CD4-positive, alpha-beta memory T cell (primary cell): ENCODE measurements at regions not wholly inside any gene's neighbourhood (a gene's known extent, or its start where the extent isn't known, plus 50 kb on each side); places are given as distances from the start of the nearest gene placed in this dataset.

Experiments used
- CTCF ChIA-PET: fragments of 350-600 bp; sonication (Branson Sonifier 250); formaldehyde crosslinking; loops from one replicate; lab custom pipeline; 2021; ENCODE audit warnings: inconsistent platforms; ENCODE audit not compliant: partially characterized antibody; lab: Charles Lee
- POLR2A ChIA-PET: fragments of 350-600 bp; sonication (Branson Sonifier 250); formaldehyde crosslinking; loops from one replicate; lab custom pipeline; 2021; ENCODE audit not compliant: partially characterized antibody; lab: Charles Lee
- DNase-seq, 5 donors: peaks; one replicate each; pipeline versions ENCODE4 v3.0.0 to v3.0.0-alpha.2; 2020 to 2022; ENCODE audit warnings: mixed read lengths in 1 of 5
- H3K27ac ChIP-seq: one replicate; pipeline ENCODE4 v1.7.0; 2013; ENCODE audit warnings: low read depth, low read length
- H3K27me3 ChIP-seq: 2 replicates; pipeline ENCODE4 v1.7.0; 2013; ENCODE audit warnings: mild to moderate bottlenecking, low read length, moderate library complexity; ENCODE audit not compliant: insufficient read depth
- H3K36me3 ChIP-seq: 2 replicates; pipeline ENCODE4 v1.7.0; 2013; ENCODE audit warnings: mild to moderate bottlenecking, low read length, moderate library complexity; ENCODE audit not compliant: insufficient read depth
- H3K4me1 ChIP-seq: 2 replicates; pipeline ENCODE4 v1.7.0; 2013; ENCODE audit warnings: mild to moderate bottlenecking, low read length, moderate library complexity; ENCODE audit not compliant: insufficient read depth
- H3K4me3 ChIP-seq, 2 donors: one replicate each; pipeline ENCODE4 v1.7.0; 2013; ENCODE audit warnings: low read length in 2 of 2, mild to moderate bottlenecking in 1 of 2
- H3K9me3 ChIP-seq, 2 donors: one replicate each; pipeline ENCODE4 v1.7.0; 2013; ENCODE audit warnings: low read length in 2 of 2, control low read depth in 1 of 2; ENCODE audit not compliant: control insufficient read depth in 1 of 2
- H3K27ac Mint-ChIP-seq, 7 donors: one replicate each; pipeline ENCODE4 v1.8.0; 2020 to 2021; ENCODE audit warnings: mixed read lengths in 7 of 7, mild to moderate bottlenecking in 6 of 7, inconsistent platforms in 3 of 7, moderate library complexity in 3 of 7
- H3K27me3 Mint-ChIP-seq, 2 donors: one replicate each; pipeline ENCODE4 v1.8.0; 2020 to 2021; ENCODE audit warnings: mixed read lengths in 2 of 2
- H3K36me3 Mint-ChIP-seq, 2 donors: one replicate each; pipeline ENCODE4 v1.8.0; 2020 to 2021; ENCODE audit warnings: mixed read lengths in 2 of 2, inconsistent platforms in 1 of 2, mild to moderate bottlenecking in 1 of 2
- H3K4me1 Mint-ChIP-seq, 4 donors: one replicate each; pipeline ENCODE4 v1.8.0; 2020 to 2021; ENCODE audit warnings: mixed read lengths in 4 of 4, mild to moderate bottlenecking in 1 of 4
- H3K4me3 Mint-ChIP-seq, 8 donors: one replicate each; pipeline ENCODE4 v1.8.0; 2020 to 2021; ENCODE audit warnings: mixed read lengths in 8 of 8, mild to moderate bottlenecking in 7 of 8, moderate library complexity in 6 of 8, inconsistent platforms in 3 of 8
- H3K9me3 Mint-ChIP-seq, 8 donors: one replicate each; pipeline ENCODE4 v1.8.0; 2020 to 2021; ENCODE audit warnings: mixed read lengths in 8 of 8, mild to moderate bottlenecking in 5 of 8, inconsistent platforms in 3 of 8, moderate library complexity in 1 of 8
- intact Hi-C: fragments of 100-400 bp; cut with micrococcal nuclease; formaldehyde crosslinking; loops from one replicate; pipeline ENCODE4 v1.15.1; 2023

- H3K9me3 Mint-ChIP-seq = no peaks in the 10 kb centered on the region
These were observed 94.1 kb downstream of the YTHDF1 start for GRCh38 chr20:63121749-63122405.

DNA sequence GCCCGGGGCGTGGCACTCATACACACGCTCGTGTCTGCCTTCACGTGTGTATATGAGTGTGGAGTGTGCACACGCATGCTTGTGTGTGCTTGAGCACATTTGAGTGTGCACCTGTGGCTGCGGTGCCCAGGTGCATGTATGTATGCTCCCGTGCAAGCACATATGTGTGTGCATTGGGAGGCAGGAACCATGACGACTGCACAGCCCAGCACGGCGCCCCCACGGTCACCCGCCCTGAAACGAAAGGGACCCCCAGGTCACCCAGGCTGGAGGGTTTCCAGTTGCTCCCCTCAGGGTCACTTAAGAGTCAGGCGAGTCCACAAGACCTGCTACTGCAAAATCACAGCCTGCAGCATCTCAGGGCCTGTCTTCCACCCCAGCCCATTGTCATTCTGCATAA, 94.7 kb downstream of the YTHDF1 start:
- Histone ChIP-seq H3K4me1 (no peaks in the 10 kb centered on the region), H3K9me3 (no peaks in the 10 kb centered on the region), H3K27me3 (no peaks in the 10 kb centered on the region), H3K27ac (no peak overlapping the region), H3K36me3 (no peaks in the 10 kb centered on the region), H3K4me3 (no peak overlapping the region)
- Mint-ChIP-seq H3K9me3 (no peaks in the 10 kb centered on the region), H3K27ac (no peak overlapping the region), H3K4me1 (no peaks in the 10 kb centered on the region), H3K4me3 (no peak overlapping the region), H3K27me3 (peaks cover 10 to 27% of the 10 kb centered on the region in 2 donors), H3K36me3 (no peaks in the 10 kb centered on the region)
- ChIA-PET CTCF (no interaction called here), POLR2A (no interaction called here)
- no peak for DNase-seq
- intact Hi-C loops = no loop called here

More at GRCh38 chr20:63121749-63122405, 94.1 kb downstream of the YTHDF1 start:
- Mint-ChIP-seq H3K27ac (no peak overlapping the region), H3K36me3 (no peaks in the 10 kb centered on the region), H3K27me3 (peaks cover 11 to 29% of the 10 kb centered on the region in 2 donors), H3K4me1 (no peaks in the 10 kb centered on the region), H3K4me3 (no peak overlapping the region)
- no peaks in the 10 kb centered on the region for H3K9me3 ChIP-seq
- no peaks in the 10 kb centered on the region for H3K27me3 ChIP-seq
- H3K4me1 ChIP-seq = no peaks in the 10 kb centered on the region
- no peak overlapping the region for H3K4me3 ChIP-seq
- POLR2A ChIA-PET = no interaction called here
- H3K36me3 ChIP-seq = no peaks in the 10 kb centered on the region
- intact Hi-C loops = no loop called here
- no peak overlapping the region for H3K27ac ChIP-seq
- no peak for DNase-seq
- CTCF ChIA-PET = no interaction called here

DNA sequence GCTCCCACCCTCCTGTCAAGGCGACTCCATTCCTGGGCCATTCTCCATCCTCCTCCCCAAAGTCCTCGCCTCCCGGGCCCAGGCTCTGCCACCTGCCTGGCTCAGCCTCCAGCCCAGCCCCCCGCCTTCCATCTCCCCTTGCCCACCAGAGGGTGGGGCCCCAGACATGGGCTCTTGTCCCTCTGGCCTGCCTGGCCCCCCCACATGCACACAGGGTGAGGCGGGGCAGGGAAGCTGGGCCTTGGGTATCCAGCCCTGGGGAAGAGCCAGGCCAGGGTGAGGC, 95.2 kb downstream of the YTHDF1 start:
- H3K4me3 Mint-ChIP-seq = no peak overlapping the region
- no peaks in the 10 kb centered on the region for H3K4me1 Mint-ChIP-seq
- CTCF ChIA-PET = no interaction called here
- no peak for DNase-seq
- no peaks in the 10 kb centered on the region for H3K9me3 ChIP-seq
- intact Hi-C loops = no loop called here
- POLR2A ChIA-PET = no interaction called here
- H3K36me3 ChIP-seq = no peaks in the 10 kb centered on the region
- H3K27ac Mint-ChIP-seq = no peak overlapping the region
- H3K27ac ChIP-seq = no peak overlapping the region
- no peak overlapping the region for H3K4me3 ChIP-seq
- peaks cover 12 to 31% of the 10 kb centered on the region in 2 donors for H3K27me3 Mint-ChIP-seq
- no peaks in the 10 kb centered on the region for H3K36me3 Mint-ChIP-seq
- no peaks in the 10 kb centered on the region for H3K9me3 Mint-ChIP-seq
- no peaks in the 10 kb centered on the region for H3K4me1 ChIP-seq
- no peaks in the 10 kb centered on the region for H3K27me3 ChIP-seq

DNA sequence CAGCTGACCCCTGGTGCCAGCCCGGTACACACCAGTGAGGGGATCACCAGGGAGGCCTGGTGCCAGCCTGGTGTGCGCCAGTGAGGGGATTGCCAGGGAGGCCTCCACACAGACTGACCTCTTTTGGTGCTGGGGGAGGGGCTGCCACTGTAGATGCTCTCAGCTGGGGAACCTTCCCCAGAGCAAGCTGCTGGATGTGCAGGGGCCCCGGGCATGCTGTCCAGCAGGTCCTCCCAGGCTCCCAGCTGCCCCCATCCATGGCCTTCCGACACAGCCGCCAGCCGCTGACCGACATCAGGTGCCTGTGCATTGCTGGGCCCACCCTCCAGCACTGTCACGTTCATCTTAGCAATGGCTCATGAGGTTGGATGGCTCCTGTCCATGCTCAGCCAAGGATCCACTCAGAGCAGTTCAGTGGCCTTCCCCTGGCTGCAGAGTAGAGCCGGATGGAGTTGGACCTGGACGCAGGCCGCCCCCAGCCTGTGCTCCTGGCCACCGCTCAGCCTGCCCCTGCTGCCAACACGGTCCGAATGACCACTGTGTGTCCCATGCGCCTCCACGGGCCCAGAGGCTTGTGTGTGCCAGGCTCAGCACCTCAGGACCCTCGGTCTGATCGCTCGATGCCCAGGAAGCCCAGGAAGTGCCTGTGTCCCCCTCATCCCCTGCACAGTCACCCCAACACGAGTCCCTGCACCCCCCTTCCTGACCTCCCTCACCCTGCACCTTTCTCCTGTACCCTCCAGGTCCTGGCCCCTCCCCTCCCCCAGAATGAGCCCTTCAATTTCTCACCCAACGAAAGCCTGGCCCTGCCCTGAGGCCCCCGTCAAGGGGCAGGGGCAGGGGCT, 95.7 kb downstream of the YTHDF1 start:
- Mint-ChIP-seq H3K36me3 (no peaks in the 10 kb centered on the region), H3K9me3 (no peaks in the 10 kb centered on the region), H3K27ac (no peak overlapping the region), H3K4me3 (no peak overlapping the region), H3K27me3 (peaks cover 10 to 29% of the 10 kb centered on the region in 2 donors), H3K4me1 (no peaks in the 10 kb centered on the region)
- ChIA-PET CTCF (no interaction called here), POLR2A (no interaction called here)
- no peak overlapping the region for H3K4me3 ChIP-seq
- no peaks in the 10 kb centered on the region for H3K36me3 ChIP-seq
- H3K9me3 ChIP-seq = no peaks in the 10 kb centered on the region
- intact Hi-C loops = no loop called here
- H3K27me3 ChIP-seq = no peaks in the 10 kb centered on the region
- H3K27ac ChIP-seq = no peak overlapping the region
- no peaks in the 10 kb centered on the region for H3K4me1 ChIP-seq
- DNase-seq = no peak

- Histone ChIP-seq H3K27ac (no peak overlapping the region), H3K9me3 (no peaks in the 10 kb centered on the region), H3K4me3 (no peak overlapping the region), H3K4me1 (no peaks in the 10 kb centered on the region), H3K27me3 (no peaks in the 10 kb centered on the region), H3K36me3 (no peaks in the 10 kb centered on the region)
- Mint-ChIP-seq H3K9me3 (no peaks in the 10 kb centered on the region), H3K36me3 (no peaks in the 10 kb centered on the region), H3K4me1 (no peaks in the 10 kb centered on the region), H3K27me3 (peaks cover 17 to 32% of the 10 kb centered on the region in 2 donors), H3K27ac (no peak overlapping the region), H3K4me3 (no peak overlapping the region)
- no peak for DNase-seq
- intact Hi-C loops = no loop called here
- ChIA-PET POLR2A (no interaction called here), CTCF (no interaction called here)
These were observed 96.6 kb downstream of the YTHDF1 start for GRCh38 chr20:63119121-63119962.

DNA sequence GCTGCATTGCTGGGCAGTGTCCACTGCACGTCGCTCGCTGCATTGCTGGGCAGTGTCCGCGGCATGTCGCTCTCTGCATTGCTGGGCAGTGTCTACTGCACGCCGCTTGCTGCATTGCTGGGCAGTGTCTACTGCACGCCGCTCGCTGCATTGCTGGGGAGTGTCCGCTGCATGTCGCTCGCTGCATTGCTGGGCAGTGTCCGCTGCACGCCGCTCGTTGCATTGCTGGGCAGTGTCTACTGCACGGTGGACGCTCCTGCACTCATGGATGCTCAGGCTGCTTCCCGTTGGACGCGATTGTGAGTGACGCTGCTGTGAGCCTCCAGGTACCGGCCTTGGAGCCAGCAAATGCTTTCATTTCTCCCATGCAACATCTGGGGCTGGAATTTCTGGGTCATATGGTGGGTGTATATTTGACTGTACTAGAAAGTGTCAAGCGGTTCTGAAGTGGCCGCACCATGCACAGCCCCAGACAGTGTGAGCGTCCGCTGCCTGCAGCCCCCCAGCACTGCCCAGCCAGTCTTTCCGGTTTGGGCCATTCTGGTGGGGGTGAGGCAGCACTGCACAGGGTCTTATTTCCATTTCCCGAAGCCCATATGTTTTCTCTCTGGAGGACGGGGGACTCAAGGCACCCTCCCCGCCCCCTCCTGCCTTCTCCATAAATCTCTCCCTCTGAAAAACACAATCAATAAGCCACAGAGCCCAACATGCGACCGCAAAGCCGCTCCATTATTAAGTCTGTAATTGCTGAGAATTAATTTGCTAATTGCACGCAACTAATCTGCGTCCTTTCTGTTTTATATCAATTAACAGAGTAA, 97.4 kb downstream of the YTHDF1 start:
- POLR2A ChIA-PET = no interaction called here
- Mint-ChIP-seq H3K27me3 (peaks cover 20 to 39% of the 10 kb centered on the region in 2 donors), H3K27ac (no peak overlapping the region), H3K36me3 (no peaks in the 10 kb centered on the region), H3K9me3 (no peaks in the 10 kb centered on the region), H3K4me1 (no peaks in the 10 kb centered on the region), H3K4me3 (no peak overlapping the region)
- H3K9me3 ChIP-seq = no peaks in the 10 kb centered on the region
- H3K4me3 ChIP-seq = no peak overlapping the region
- no peaks in the 10 kb centered on the region for H3K27me3 ChIP-seq
- no peak overlapping the region for H3K27ac ChIP-seq
- CTCF ChIA-PET = no interaction called here
- no peaks in the 10 kb centered on the region for H3K4me1 ChIP-seq
- no peak for DNase-seq
- intact Hi-C loops = no loop called here
- H3K36me3 ChIP-seq = no peaks in the 10 kb centered on the region
